ENCODE measurements at regions not wholly inside any gene's neighbourhood (a gene's known extent, or its start where the extent isn't known, plus 50 kb on each side); places are given as distances from the start of the nearest gene placed in this dataset.

DNA sequence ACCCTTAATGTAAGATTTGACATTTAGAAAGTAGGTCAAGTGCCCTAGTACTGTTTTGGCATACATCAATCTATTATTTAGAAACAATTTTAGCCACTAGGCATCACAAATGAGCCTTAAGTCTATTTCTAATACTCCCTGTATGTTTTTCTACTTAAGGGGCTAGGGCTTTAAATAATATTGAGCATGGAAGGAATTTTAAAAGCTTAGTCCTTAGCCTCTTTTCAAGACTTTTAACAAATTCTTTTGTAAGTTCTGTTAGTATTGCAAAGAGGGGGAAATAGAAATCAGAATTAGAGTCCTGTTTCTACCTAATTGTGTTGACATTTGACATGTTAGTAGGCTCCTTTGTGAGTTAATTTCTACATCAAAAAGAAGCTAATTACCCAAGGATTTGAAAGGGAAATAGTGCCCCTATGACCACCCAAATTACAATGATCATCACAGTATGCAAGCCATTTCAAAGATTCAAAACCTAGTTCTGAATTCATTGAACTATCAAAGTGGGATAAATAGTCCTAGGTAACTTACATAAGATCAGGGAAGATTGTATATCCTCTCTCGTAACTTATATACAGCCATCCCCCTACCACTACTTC, 647.8 kb upstream of the ACO1 start:
- TF ChIP-seq, protein P1, sequence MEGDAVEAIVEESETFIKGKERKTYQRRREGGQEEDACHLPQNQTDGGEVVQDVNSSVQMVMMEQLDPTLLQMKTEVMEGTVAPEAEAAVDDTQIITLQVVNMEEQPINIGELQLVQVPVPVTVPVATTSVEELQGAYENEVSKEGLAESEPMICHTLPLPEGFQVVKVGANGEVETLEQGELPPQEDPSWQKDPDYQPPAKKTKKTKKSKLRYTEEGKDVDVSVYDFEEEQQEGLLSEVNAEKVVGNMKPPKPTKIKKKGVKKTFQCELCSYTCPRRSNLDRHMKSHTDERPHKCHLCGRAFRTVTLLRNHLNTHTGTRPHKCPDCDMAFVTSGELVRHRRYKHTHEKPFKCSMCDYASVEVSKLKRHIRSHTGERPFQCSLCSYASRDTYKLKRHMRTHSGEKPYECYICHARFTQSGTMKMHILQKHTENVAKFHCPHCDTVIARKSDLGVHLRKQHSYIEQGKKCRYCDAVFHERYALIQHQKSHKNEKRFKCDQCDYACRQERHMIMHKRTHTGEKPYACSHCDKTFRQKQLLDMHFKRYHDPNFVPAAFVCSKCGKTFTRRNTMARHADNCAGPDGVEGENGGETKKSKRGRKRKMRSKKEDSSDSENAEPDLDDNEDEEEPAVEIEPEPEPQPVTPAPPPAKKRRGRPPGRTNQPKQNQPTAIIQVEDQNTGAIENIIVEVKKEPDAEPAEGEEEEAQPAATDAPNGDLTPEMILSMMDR (conservative IDR thresholded peaks at IDR 0.05; ENCODE audit: low read length): no peak
- TF ChIP-seq EZH2phosphoT487 (IDR thresholded peaks at IDR 0.05; ENCODE audit: borderline replicate concordance): no peak

Measured in Loucy (cell line).